ENCODE measurements at regions not wholly inside any gene's neighbourhood (a gene's known extent, or its start where the extent isn't known, plus 50 kb on each side); places are given as distances from the start of the nearest gene placed in this dataset.
"Not testable (repeated sequence)": the region's sequence is repeated elsewhere in the genome, so short reads cannot be mapped to it uniquely, and the experiment has no call there.

- no peak for TF ChIP-seq CTCF (IDR thresholded peaks at IDR 0.05; ENCODE audit: control extremely low read depth, extremely low read depth, low read depth, missing control alignments)
- no peak for DNase-seq (ENCODE audit: extremely low spot score)
- POLR2A ChIA-PET: no interaction called here
- CTCF ChIA-PET: no interaction called here
These were observed 154.3 kb upstream of the ZBTB20 start for GRCh38 chr3:115301364-115301860.

GRCh38 chr3:115317953-115318352, 170.9 kb upstream of the ZBTB20 start:
- POLR2A ChIA-PET; DNase-seq (ENCODE audit: extremely low spot score); CTCF ChIA-PET: not testable (repeated sequence)

GRCh38 chr3:115321400-115321805, 174.3 kb upstream of the ZBTB20 start:
- DNase-seq (ENCODE audit: extremely low spot score): no peak
- ChIA-PET CTCF (no interaction called here), POLR2A (no interaction called here)
- TF ChIP-seq CTCF (IDR thresholded peaks at IDR 0.05; ENCODE audit: control extremely low read depth, extremely low read depth, low read depth, missing control alignments): no peak

- POLR2A ChIA-PET: no interaction called here
- CTCF ChIA-PET: no interaction called here
- no peak for DNase-seq (ENCODE audit: extremely low spot score)
- TF ChIP-seq CTCF (IDR thresholded peaks at IDR 0.05; ENCODE audit: control extremely low read depth, extremely low read depth, low read depth, missing control alignments): no peak
These were observed 175.8 kb upstream of the ZBTB20 start for GRCh38 chr3:115322901-115323300.

- DNase-seq (ENCODE audit: extremely low spot score): no peak
- POLR2A ChIA-PET: no interaction called here
- CTCF ChIA-PET: no interaction called here
- TF ChIP-seq CTCF (IDR thresholded peaks at IDR 0.05; ENCODE audit: control extremely low read depth, extremely low read depth, low read depth, missing control alignments): no peak
These were observed 176.3 kb upstream of the ZBTB20 start for GRCh38 chr3:115323380-115323779.

- POLR2A ChIA-PET: no interaction called here
- CTCF ChIA-PET: no interaction called here
- DNase-seq (ENCODE audit: extremely low spot score): no peak
- TF ChIP-seq CTCF (IDR thresholded peaks at IDR 0.05; ENCODE audit: control extremely low read depth, extremely low read depth, low read depth, missing control alignments): no peak
These were observed 177.0 kb upstream of the ZBTB20 start for GRCh38 chr3:115324056-115324455.

GRCh38 chr3:115325539-115325938, 178.5 kb upstream of the ZBTB20 start:
- TF ChIP-seq CTCF (IDR thresholded peaks at IDR 0.05; ENCODE audit: control extremely low read depth, extremely low read depth, low read depth, missing control alignments): no peak
- ChIA-PET CTCF (interaction anchor here (1.4 kb wide), 2 partner anchors 11 to 17 kb away, joined by 3 to 4 read pairs; no protein-coding TSS in a partner anchor), POLR2A (no interaction called here)
- DNase-seq (ENCODE audit: extremely low spot score): no peak
